OCI-LY1 (cell line): ENCODE measurements at regions not wholly inside any gene's neighbourhood (a gene's known extent, or its start where the extent isn't known, plus 50 kb on each side); places are given as distances from the start of the nearest gene placed in this dataset.

Source experiments
- CTCF ChIP-seq: fragments of 200-600 bp; sonication (generic), shearing (Covaris generic); IDR thresholded peaks from 2 replicates; pipeline ENCODE4 v1.5.1; 2017; ENCODE audit warnings: mild to moderate bottlenecking, antibody characterized with exemption, low read length, moderate library complexity, mixed read lengths
- EZH2 ChIP-seq: fragments of 200-600 bp; sonication (generic), shearing (Covaris generic); IDR thresholded peaks from 2 replicates; pipeline ENCODE4 v1.8.0; 2017; ENCODE audit warnings: borderline replicate concordance, mixed run types, mild to moderate bottlenecking, antibody characterized with exemption, low read length, moderate library complexity, mixed read lengths

DNA sequence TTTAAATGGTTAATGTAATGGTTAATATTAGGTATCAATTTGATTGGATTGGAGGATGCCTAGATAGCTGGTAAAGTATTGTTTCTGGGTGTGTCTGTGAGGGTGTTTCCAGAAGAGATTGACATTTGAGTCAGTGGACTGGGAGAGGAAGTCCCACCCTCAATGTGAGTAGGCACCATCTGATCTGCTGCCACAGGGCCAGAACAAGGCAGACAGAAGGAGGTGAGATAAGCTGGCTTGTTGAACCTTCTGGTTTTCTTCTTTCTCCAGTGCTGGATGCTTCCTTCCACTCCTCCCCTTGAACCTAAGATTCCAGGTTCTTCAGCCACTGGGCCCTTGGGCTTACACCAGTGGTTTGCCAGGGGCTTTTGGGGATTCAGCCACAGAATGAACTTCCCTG lies 756.5 kb upstream of the LRFN5 start:
- TF ChIP-seq CTCF: no peak
- TF ChIP-seq EZH2: no peak
